HepG2 (cell line): ENCODE measurements at regions not wholly inside any gene's neighbourhood (a gene's known extent, or its start where the extent isn't known, plus 50 kb on each side); places are given as distances from the start of the nearest gene placed in this dataset.

Experiments
- ATAC-seq: fragments of 200-7000 bp; cut with Tn5 transposase; 3 replicates; pipeline ENCODE4 v1.9.1; 2020; ENCODE audit warnings: mild to moderate bottlenecking, moderate library complexity
- BruUV-seq: library from RNA; stranded (reverse); fragments of 400-500 nt; replicated peaks from 2 replicates; lab custom pipeline; 2021; lab: Mats Ljungman, UMichigan
- CTCF ChIA-PET: fragments of 300-600 bp; formaldehyde crosslinking; extraction: SDS; loops from one replicate; lab custom pipeline; 2021; ENCODE audit warnings: low total read pairs, inconsistent platforms, low intra/inter-chr PET ratio; lab: Yijun Ruan, JAX
- POLR2A ChIA-PET: fragments of 350-600 bp; sonication (Branson Sonifier 250); formaldehyde crosslinking; loops from one replicate; lab custom pipeline; 2020; ENCODE audit warnings: antibody characterized with exemption, inconsistent platforms; lab: Yijun Ruan, JAX
- DNase-seq: peaks from one replicate; pipeline ENCODE4 v3.0.0-alpha.2; 2015; ENCODE audit warnings: low spot score
- FAIRE-seq: peaks from 3 replicates; lab custom pipeline; 2011; peaks lifted over from hg19 to GRCh38; lab: Jason Lieb, UNC
- H2AFZ ChIP-seq: one replicate; pipeline ENCODE4 v1.6.1; 2011; ENCODE audit warnings: low read length, inconsistent platforms
- H3K27ac ChIP-seq: fragments of 300-600 bp; 3 replicates; pipeline ENCODE4 v1.8.0; 2011; ENCODE audit warnings: mixed run types, mild to moderate bottlenecking, mixed read lengths, low read length, inconsistent platforms; ENCODE audit not compliant: insufficient read depth; ENCODE audit errors: extremely low read length
- H3K27me3 ChIP-seq, 2 experiments: fragments of 200-600 bp in 1 of 2; 2 replicates in 1 of 2; 3 replicates in 1 of 2; pipeline versions ENCODE4 v1.6.0 to v1.8.0; 2011; ENCODE audit warnings: low read length in 2 of 2, mild to moderate bottlenecking in 2 of 2, moderate library complexity in 2 of 2, inconsistent platforms in 1 of 2; ENCODE audit not compliant: insufficient read depth in 2 of 2, control insufficient read depth in 1 of 2
- H3K36me3 ChIP-seq, 2 experiments: fragments of 200-600 bp in 1 of 2; replicated peaks in 1 of 2; 2 replicates in 1 of 2; 3 replicates in 1 of 2; pipeline versions ENCODE4 v1.5.1 to v1.8.0; 2011; ENCODE audit warnings: low read length in 2 of 2, inconsistent platforms in 1 of 2; ENCODE audit not compliant: insufficient read depth in 2 of 2, control insufficient read depth in 1 of 2
- H3K4me1 ChIP-seq: 2 replicates; pipeline ENCODE4 v1.5.1; 2012; ENCODE audit warnings: low read length, inconsistent platforms; ENCODE audit not compliant: insufficient read depth
- H3K4me2 ChIP-seq: 2 replicates; pipeline ENCODE4 v1.6.0; 2011; ENCODE audit warnings: low read depth, low read length, inconsistent platforms
- H3K4me3 ChIP-seq, 3 experiments: fragments of 200-600 bp in 1 of 3; sonication (generic), shearing (Covaris generic) in 1 of 3; replicated peaks in 1 of 3; 2 replicates each; pipeline ENCODE4 v1.5.1; 2011 to 2016; ENCODE audit warnings: low read length in 3 of 3, inconsistent platforms in 2 of 3, low read depth in 2 of 3, mild to moderate bottlenecking in 2 of 3, control low read depth in 1 of 3, mixed read lengths in 1 of 3; ENCODE audit not compliant: insufficient read depth in 1 of 3
- H3K79me2 ChIP-seq: one replicate; pipeline ENCODE4 v1.6.1; 2011; ENCODE audit warnings: low read length, inconsistent platforms; ENCODE audit not compliant: insufficient read depth
- H3K9ac ChIP-seq: 2 replicates; pipeline ENCODE4 v1.6.0; 2011; ENCODE audit warnings: mild to moderate bottlenecking, low read depth, low read length, inconsistent platforms; ENCODE audit not compliant: insufficient read depth
- H3K9me3 ChIP-seq: 2 replicates; pipeline ENCODE4 v1.5.1; 2012; ENCODE audit warnings: mild to moderate bottlenecking, low read length
- H4K20me1 ChIP-seq: 2 replicates; pipeline ENCODE4 v1.6.0; 2011; ENCODE audit warnings: inconsistent platforms, mild to moderate bottlenecking, low read length, moderate library complexity; ENCODE audit not compliant: insufficient read depth
- ARID2 ChIP-seq: sonication (generic); formaldehyde crosslinking; IDR thresholded peaks from 2 replicates; pipeline ENCODE4 v1.8.1; 2022; ENCODE audit warnings: mild to moderate bottlenecking, missing genetic modification reagents, borderline replicate concordance
- E2F2 ChIP-seq: sonication (generic); formaldehyde crosslinking; IDR thresholded peaks from 2 replicates; pipeline ENCODE4 v1.4.0; 2020; ENCODE audit warnings: missing genetic modification reagents, borderline replicate concordance
- EHMT2 ChIP-seq: fragments of 200-600 bp; sonication (generic); IDR thresholded peaks from 2 replicates; pipeline ENCODE4 v1.7.0; 2017; ENCODE audit warnings: antibody characterized with exemption, low read depth, low read length, borderline replicate concordance
- ESRRA ChIP-seq: sonication (generic); formaldehyde crosslinking; IDR thresholded peaks from 2 replicates; pipeline ENCODE4 v1.5.1; 2020; ENCODE audit warnings: mild to moderate bottlenecking, low read depth, missing genetic modification reagents
- FOXO1 ChIP-seq: sonication (generic); formaldehyde crosslinking; IDR thresholded peaks from 2 replicates; pipeline ENCODE4 v1.4.0; 2020; ENCODE audit warnings: missing genetic modification reagents
- JUN ChIP-seq: sonication (generic); formaldehyde crosslinking; IDR thresholded peaks from 2 replicates; pipeline ENCODE4 v1.4.0; 2020; ENCODE audit warnings: mild to moderate bottlenecking, missing genetic modification reagents
- NFKB2 ChIP-seq: sonication (generic); formaldehyde crosslinking; IDR thresholded peaks from 2 replicates; pipeline ENCODE4 v1.4.0; 2020; ENCODE audit warnings: missing genetic modification reagents, borderline replicate concordance
- SIX1 ChIP-seq: sonication (generic); formaldehyde crosslinking; IDR thresholded peaks from 2 replicates; pipeline ENCODE4 v1.4.0; 2020; ENCODE audit warnings: missing genetic modification reagents, borderline replicate concordance
- ZFP62 ChIP-seq: sonication (generic); formaldehyde crosslinking; IDR thresholded peaks from 2 replicates; pipeline ENCODE4 v1.4.0; 2020; ENCODE audit warnings: missing genetic modification reagents
- ZNF333 ChIP-seq: sonication (generic); formaldehyde crosslinking; IDR thresholded peaks from 2 replicates; pipeline ENCODE4 v1.4.0; 2020; ENCODE audit warnings: mild to moderate bottlenecking, missing genetic modification reagents, borderline replicate concordance
- ZNF512B ChIP-seq: sonication (generic); formaldehyde crosslinking; IDR thresholded peaks from 2 replicates; pipeline ENCODE4 v1.5.1; 2020; ENCODE audit warnings: missing genetic modification reagents, mild to moderate bottlenecking, borderline replicate concordance
- ZNF546 ChIP-seq: sonication (generic); formaldehyde crosslinking; conservative IDR thresholded peaks from 2 replicates; pipeline ENCODE4 v1.8.1; 2023; ENCODE audit warnings: mild to moderate bottlenecking, missing genetic modification reagents
- ZNF558 ChIP-seq: sonication (generic); formaldehyde crosslinking; IDR thresholded peaks from 2 replicates; pipeline ENCODE4 v1.9.0; 2022; ENCODE audit warnings: mild to moderate bottlenecking, missing genetic modification reagents, borderline replicate concordance
- ZNF615 ChIP-seq: sonication (generic); formaldehyde crosslinking; IDR thresholded peaks from 2 replicates; pipeline ENCODE4 v1.5.0; 2020; ENCODE audit warnings: mild to moderate bottlenecking, missing genetic modification reagents, borderline replicate concordance
- ZNF670 ChIP-seq: sonication (generic); formaldehyde crosslinking; IDR thresholded peaks from 2 replicates; pipeline ENCODE4 v1.8.0; 2022; ENCODE audit warnings: mild to moderate bottlenecking, missing genetic modification reagents, borderline replicate concordance
- ZNF782 ChIP-seq: sonication (generic); formaldehyde crosslinking; IDR thresholded peaks from 2 replicates; pipeline ENCODE4 v1.4.0; 2020; ENCODE audit warnings: missing genetic modification reagents, mild to moderate bottlenecking, borderline replicate concordance
- WGBS: methylation state at CpG from one replicate; pipeline ENCODE4 v1.1.6; 2017; ENCODE audit warnings: low lambda C conversion rate; 5-methylcytosine and 5-hydroxymethylcytosine counted together
- in situ Hi-C: cut with HindIII; loops from 2 replicates; pipeline ENCODE4 v1.10.0; 2017; ENCODE audit warnings: low pct_unique_long_range_greater_than_20kb; ENCODE audit not compliant: extremely low pct_ligation_motif_present
- intact Hi-C: fragments of 100-400 bp; cut with micrococcal nuclease; formaldehyde crosslinking; loops from one replicate; pipeline ENCODE4 v1.10.0; 2022; ENCODE audit not compliant: unreplicated experiment

- TF ChIP-seq ESRRA (CRISPR knock-in tag), result no peak
- TF ChIP-seq ZNF333 (CRISPR knock-in tag), result no peak
- TF ChIP-seq FOXO1 (CRISPR knock-in tag), result no peak
- no peak for TF ChIP-seq ZNF546
Observed at GRCh38 chr2:134175834-134176233, 78.0 kb upstream of the MGAT5 start (continued).

GRCh38 chr2:134177351-134177931 lies 76.4 kb upstream of the MGAT5 start:
- no TSS peak for BruUV-seq
- H3K4me2 ChIP-seq, result no peak overlapping the region
- ATAC-seq, result no peak
- ChIA-PET POLR2A (no interaction called here), CTCF (no interaction called here)
- H3K79me2 ChIP-seq, result peaks cover 34% of the 10 kb centered on the region
- H4K20me1 ChIP-seq, result no peaks in the 10 kb centered on the region; the same call in 1 of the 2 replicates
- no peak for FAIRE-seq
- TF ChIP-seq SIX1 (CRISPR knock-in tag) (no peak), EHMT2 (no peak), E2F2 (CRISPR knock-in tag) (no peak), ZNF512B (CRISPR knock-in tag) (no peak), ZFP62 (no peak), ZNF615 (no peak), ZNF782 (CRISPR knock-in tag) (no peak), JUN (CRISPR knock-in tag) (no peak), ARID2 (CRISPR knock-in tag) (no peak), ZNF558 (CRISPR knock-in tag) (no peak), NFKB2 (CRISPR knock-in tag) (no peak), ZNF670 (CRISPR knock-in tag) (no peak)
- no peaks in the 10 kb centered on the region for H3K4me1 ChIP-seq
- no peak overlapping the region for H3K27ac ChIP-seq
- 96% methylated on average over 13 of the region's 13 CpGs for WGBS
- H2AFZ ChIP-seq, result no peak overlapping the region
- DNase-seq, result no peak
- intact Hi-C loops (no loop called here), in situ Hi-C loops (no loop called here)
- no peak overlapping the region for H3K4me3 ChIP-seq
- no peaks in the 10 kb centered on the region; a peak in 2 of 5 replicates for H3K36me3 ChIP-seq
- H3K9me3 ChIP-seq, result no peaks in the 10 kb centered on the region
- no peaks in the 10 kb centered on the region for H3K27me3 ChIP-seq
- H3K9ac ChIP-seq, result no peak overlapping the region
